ENCODE measurements at regions not wholly inside any gene's neighbourhood (a gene's known extent, or its start where the extent isn't known, plus 50 kb on each side); places are given as distances from the start of the nearest gene placed in this dataset.
"Not testable (repeated sequence)": the region's sequence is repeated elsewhere in the genome, so short reads cannot be mapped to it uniquely, and the experiment has no call there.

GRCh38 chr2:58319481-58319880 is 78.4 kb upstream of the FANCL start:
- no peak for TF ChIP-seq CTCF (conservative IDR thresholded peaks at IDR 0.05; ENCODE audit: low read length)
- DNase-seq (ENCODE audit: low read depth): no peak
- H3K4me3 ChIP-seq (ENCODE audit: low read length): no peak overlapping the region

- not testable (repeated sequence) for DNase-seq (ENCODE audit: low read depth); H3K4me3 ChIP-seq (ENCODE audit: low read length)
These were observed 77.8 kb upstream of the FANCL start for GRCh38 chr2:58318949-58319348.

- DNase-seq (ENCODE audit: low read depth): no peak
- TF ChIP-seq CTCF (conservative IDR thresholded peaks at IDR 0.05; ENCODE audit: low read length): no peak
- H3K4me3 ChIP-seq (ENCODE audit: low read length): no peak overlapping the region
These were observed 72.8 kb upstream of the FANCL start for GRCh38 chr2:58313926-58314325.

GRCh38 chr2:58308435-58308834 is 67.3 kb upstream of the FANCL start:
- H3K4me3 ChIP-seq (ENCODE audit: low read length): no peak overlapping the region
- DNase-seq (ENCODE audit: low read depth): no peak
- no peak for TF ChIP-seq CTCF (conservative IDR thresholded peaks at IDR 0.05; ENCODE audit: low read length)

- H3K4me3 ChIP-seq (ENCODE audit: low read length): no peak overlapping the region
- DNase-seq (ENCODE audit: low read depth): no peak
- TF ChIP-seq CTCF (conservative IDR thresholded peaks at IDR 0.05; ENCODE audit: low read length): no peak
These were observed 63.7 kb upstream of the FANCL start for GRCh38 chr2:58304843-58305242.

GRCh38 chr2:58299123-58299522 is 58.0 kb upstream of the FANCL start:
- no peak overlapping the region for H3K4me3 ChIP-seq (ENCODE audit: low read length)
- no peak for DNase-seq (ENCODE audit: low read depth)
- no peak for TF ChIP-seq CTCF (conservative IDR thresholded peaks at IDR 0.05; ENCODE audit: low read length)

GRCh38 chr2:58293056-58293455 is 51.9 kb upstream of the FANCL start:
- no peak for DNase-seq (ENCODE audit: low read depth)
- no peak overlapping the region for H3K4me3 ChIP-seq (ENCODE audit: low read length)
- no peak for TF ChIP-seq CTCF (conservative IDR thresholded peaks at IDR 0.05; ENCODE audit: low read length)
